ENCODE measurements at regions not wholly inside any gene's neighbourhood (a gene's known extent, or its start where the extent isn't known, plus 50 kb on each side); places are given as distances from the start of the nearest gene placed in this dataset.

- no peak overlapping the region for H3K18ac ChIP-seq (ENCODE audit: insufficient read length, low read depth, low read length)
- H2BK5ac ChIP-seq (ENCODE audit: insufficient read length, low read length): no peak overlapping the region
- H3K79me1 ChIP-seq (ENCODE audit: insufficient read depth, low read depth, low read length, poor library complexity, severe bottlenecking): no peaks in the 10 kb centered on the region
- H3T11ph ChIP-seq (ENCODE audit: low read length): no peak overlapping the region
- H3K9ac ChIP-seq (ENCODE audit: extremely low read depth, insufficient read length, low read length): no peak overlapping the region
- H3K9me3 Mint-ChIP-seq: peaks cover 27 to 30% of the 10 kb centered on the region in 2 experiments
- no peak overlapping the region for H2BK15ac ChIP-seq (ENCODE audit: low read depth, low read length)
- H4K91ac ChIP-seq (ENCODE audit: insufficient read length, low read depth, low read length): no peak overlapping the region
- H4K5ac ChIP-seq (ENCODE audit: insufficient read length, low read depth, low read length): no peak overlapping the region
- H3K9me3 ChIP-seq (ENCODE audit: control insufficient read depth, low read depth, low read length): no peaks in the 10 kb centered on the region
- no peak overlapping the region for H3K23ac ChIP-seq (ENCODE audit: insufficient read length, low read depth, low read length)
- no peak overlapping the region for H2BK12ac ChIP-seq (ENCODE audit: insufficient read length, low read depth, low read length)
- H4K20me1 ChIP-seq (ENCODE audit: control insufficient read depth, insufficient read depth, insufficient read length): no peaks in the 10 kb centered on the region
- H3K27ac ChIP-seq (ENCODE audit: insufficient read length, low read depth, low read length): no peak overlapping the region
- no peaks in the 10 kb centered on the region for H3K79me2 ChIP-seq (ENCODE audit: insufficient read depth, low read length)
- no peak overlapping the region for H3K27ac Mint-ChIP-seq
- no peak overlapping the region for H2BK120ac ChIP-seq (ENCODE audit: low read depth, low read length, poor library complexity, severe bottlenecking)
- no peak overlapping the region for H3K56ac ChIP-seq (ENCODE audit: insufficient read length, low read depth, low read length)
- H3K4me3 Mint-ChIP-seq: no peak overlapping the region
- H2AFZ ChIP-seq (ENCODE audit: low read length): no peak overlapping the region
- H4K8ac ChIP-seq (replicated peaks; ENCODE audit: insufficient read length, low read depth, low read length): no peak overlapping the region
- H3K27me3 ChIP-seq (ENCODE audit: insufficient read depth, low read length): no peaks in the 10 kb centered on the region
- H3K4ac ChIP-seq (ENCODE audit: low read depth, low read length): no peak overlapping the region
- H3K27me3 Mint-ChIP-seq (ENCODE audit: low read depth): no peaks in the 10 kb centered on the region
- no peak for DNase-seq
- no peaks in the 10 kb centered on the region for H3K4me1 ChIP-seq (ENCODE audit: insufficient read depth, low read length)
- H3K4me1 Mint-ChIP-seq: no peaks in the 10 kb centered on the region
- no peak for TF ChIP-seq CTCF (conservative IDR thresholded peaks at IDR 0.05)
- H3K23me2 ChIP-seq (ENCODE audit: insufficient read length, low read depth, low read length, poor library complexity, severe bottlenecking): no peaks in the 10 kb centered on the region
- no peak overlapping the region for H2AK5ac ChIP-seq (ENCODE audit: insufficient read length, low read length)
- no peak overlapping the region for H2BK20ac ChIP-seq (ENCODE audit: low read depth, low read length, poor library complexity, severe bottlenecking)
- no peak overlapping the region for H3K14ac ChIP-seq (ENCODE audit: insufficient read depth, low read length)
- no peak overlapping the region for H3K4me2 ChIP-seq (ENCODE audit: insufficient read depth, insufficient read length, low read length)
- H3K36me3 Mint-ChIP-seq (ENCODE audit: insufficient read depth in 1 of 3, low read depth in 3 of 3): peaks cover 0 to 37% (median 11%) of the 10 kb centered on the region in 3 experiments; a peak in 6 of 7 replicates
These were observed 387.2 kb upstream of the CWC22 start for GRCh38 chr2:180394305-180394704.

Data from H9 (cell line).